Breast epithelium (tissue), 4 donors: ENCODE measurements at regions not wholly inside any gene's neighbourhood (a gene's known extent, or its start where the extent isn't known, plus 50 kb on each side); places are given as distances from the start of the nearest gene placed in this dataset.
A peak's percentile ranks its signal among the peaks of the same experiment; 100 is the strongest.

ENCODE experiments used
- DNase-seq, 2 donors: peaks; one replicate each; pipeline ENCODE4 v3.0.0-alpha.2; 2019; ENCODE audit warnings: low spot score in 2 of 2
- H3K27ac ChIP-seq, 2 donors: fragments of 200-600 bp; sonication (generic) in 1 of 2; one replicate each; pipeline ENCODE4 v1.5.1; 2016 to 2019; ENCODE audit warnings: mild to moderate bottlenecking in 1 of 2
- H3K27me3 ChIP-seq, 2 donors: fragments of 200-600 bp; sonication (generic) in 1 of 2; one replicate each; pipeline versions ENCODE4 v1.5.1 to v1.6.0; 2017 to 2019; ENCODE audit warnings: control low read depth in 1 of 2, mild to moderate bottlenecking in 1 of 2
- H3K36me3 ChIP-seq: fragments of 200-600 bp; one replicate; pipeline ENCODE4 v1.5.1; 2019
- H3K4me1 ChIP-seq, 2 donors: fragments of 200-600 bp; sonication (generic); one replicate each; pipeline ENCODE4 v1.5.1; 2016 to 2019; ENCODE audit warnings: control low read depth in 1 of 2
- H3K4me3 ChIP-seq, 3 donors: fragments of 200-600 bp; sonication (generic); 1 replicate in 2 of 3; 2 replicates in 1 of 3; pipeline ENCODE4 v1.5.1; 2016 to 2019; ENCODE audit warnings: mild to moderate bottlenecking in 3 of 3, moderate library complexity in 2 of 3
- H3K9me3 ChIP-seq, 2 donors: fragments of 200-600 bp; sonication (generic) in 1 of 2; one replicate each; pipeline ENCODE4 v1.5.1; 2016 to 2019; ENCODE audit warnings: control low read depth in 1 of 2
- CTCF ChIP-seq, 3 donors: fragments of 450-650 bp; IDR thresholded peaks; one replicate each; pipeline ENCODE4 v1.5.1; 2016 to 2017; ENCODE audit warnings: antibody characterized with exemption in 3 of 3, mild to moderate bottlenecking in 3 of 3, moderate library complexity in 3 of 3
- POLR2A ChIP-seq: fragments of 450-650 bp; IDR thresholded peaks from one replicate; pipeline ENCODE4 v1.6.1; 2016; ENCODE audit warnings: antibody characterized with exemption, mild to moderate bottlenecking, moderate library complexity
- POLR2AphosphoS5 ChIP-seq, 3 donors: sonication (generic); formaldehyde crosslinking; IDR thresholded peaks; one replicate each; pipeline ENCODE4 v1.6.1; 2017; ENCODE audit warnings: antibody characterized with exemption in 3 of 3
- intact Hi-C: fragments of 100-400 bp; cut with DNase I; formaldehyde crosslinking; loops from one replicate; pipeline ENCODE4 v1.15.1; 2023; ENCODE audit warnings: low total_unique reads

GRCh38 chr11:70916351-70916750, 336.0 kb downstream of the SHANK2 start:
- DNase-seq = peak in 1 of 2 donors; percentile 34
- intact Hi-C loops = no loop called here
- Histone ChIP-seq H3K27ac (no peak overlapping the region), H3K4me3 (no peak overlapping the region), H3K9me3 (peaks cover 4 to 11% of the 10 kb centered on the region in 2 donors), H3K27me3 (no peaks in the 10 kb centered on the region), H3K36me3 (no peaks in the 10 kb centered on the region), H3K4me1 (no peaks in the 10 kb centered on the region)
- TF ChIP-seq POLR2A (no peak), POLR2AphosphoS5 (IDR thresholded peaks at IDR 0.05) (no peak), CTCF (IDR thresholded peaks at IDR 0.05) (no peak)

GRCh38 chr11:70918242-70918641, 334.1 kb downstream of the SHANK2 start:
- H3K27ac ChIP-seq = no peak overlapping the region
- H3K36me3 ChIP-seq = no peaks in the 10 kb centered on the region
- peaks cover 8 to 28% of the 10 kb centered on the region in 2 donors for H3K9me3 ChIP-seq
- intact Hi-C loops = no loop called here
- no peaks in the 10 kb centered on the region for H3K27me3 ChIP-seq
- H3K4me3 ChIP-seq = no peak overlapping the region
- DNase-seq = peak in 1 of 2 donors; percentile 22
- TF ChIP-seq POLR2A (no peak), CTCF (IDR thresholded peaks at IDR 0.05) (no peak), POLR2AphosphoS5 (IDR thresholded peaks at IDR 0.05) (no peak)
- no peaks in the 10 kb centered on the region for H3K4me1 ChIP-seq

GRCh38 chr11:70921804-70922203, 330.6 kb downstream of the SHANK2 start:
- TF ChIP-seq POLR2A = no peak
- TF ChIP-seq POLR2AphosphoS5 (IDR thresholded peaks at IDR 0.05) = no peak
- no peak for TF ChIP-seq CTCF (IDR thresholded peaks at IDR 0.05)
- Histone ChIP-seq H3K4me1 (no peaks in the 10 kb centered on the region), H3K27me3 (no peaks in the 10 kb centered on the region), H3K4me3 (no peak overlapping the region), H3K27ac (no peak overlapping the region), H3K9me3 (peaks cover 10 to 28% of the 10 kb centered on the region in 2 donors), H3K36me3 (no peaks in the 10 kb centered on the region)
- no peak for DNase-seq
- intact Hi-C loops = no loop called here

GRCh38 chr11:70924108-70924507, 328.3 kb downstream of the SHANK2 start:
- Histone ChIP-seq H3K27ac (no peak overlapping the region), H3K9me3 (peaks cover 10 to 28% of the 10 kb centered on the region in 2 donors), H3K4me1 (no peaks in the 10 kb centered on the region), H3K36me3 (no peaks in the 10 kb centered on the region), H3K4me3 (no peak overlapping the region), H3K27me3 (no peaks in the 10 kb centered on the region)
- TF ChIP-seq CTCF (IDR thresholded peaks at IDR 0.05) = no peak
- no peak for TF ChIP-seq POLR2A
- no peak for TF ChIP-seq POLR2AphosphoS5 (IDR thresholded peaks at IDR 0.05)
- intact Hi-C loops = no loop called here
- no peak for DNase-seq

- peaks cover 10 to 26% of the 10 kb centered on the region in 2 donors for H3K9me3 ChIP-seq
- intact Hi-C loops = no loop called here
These were observed 327.1 kb downstream of the SHANK2 start for GRCh38 chr11:70925238-70925637.

More at GRCh38 chr11:70925238-70925637, 327.1 kb downstream of the SHANK2 start:
- H3K4me3 ChIP-seq = no peak overlapping the region
- H3K36me3 ChIP-seq = no peaks in the 10 kb centered on the region
- H3K4me1 ChIP-seq = no peaks in the 10 kb centered on the region
- H3K27ac ChIP-seq = no peak overlapping the region
- H3K27me3 ChIP-seq = no peaks in the 10 kb centered on the region
- no peak for DNase-seq
- no peak for TF ChIP-seq POLR2A
- no peak for TF ChIP-seq POLR2AphosphoS5 (IDR thresholded peaks at IDR 0.05)
- no peak for TF ChIP-seq CTCF (IDR thresholded peaks at IDR 0.05)
